Bronchial epithelial cell (primary cell): ENCODE measurements at regions not wholly inside any gene's neighbourhood (a gene's known extent, or its start where the extent isn't known, plus 50 kb on each side); places are given as distances from the start of the nearest gene placed in this dataset.

Experiments used
- DNase-seq: peaks from one replicate; pipeline ENCODE4 v3.0.0-alpha.2; 2010; ENCODE audit warnings: low read depth
- FAIRE-seq: peaks from 2 replicates; lab custom pipeline; 2011; peaks lifted over from hg19 to GRCh38; lab: Jason Lieb, UNC
- H3K27me3 ChIP-seq: 2 replicates; pipeline ENCODE4 v1.5.1; 2011; ENCODE audit warnings: low read length; ENCODE audit not compliant: control insufficient read depth, insufficient read depth
- H3K36me3 ChIP-seq: 2 replicates; pipeline ENCODE4 v1.5.1; 2011; ENCODE audit warnings: low read length; ENCODE audit not compliant: control insufficient read depth, insufficient read depth
- H3K4me3 ChIP-seq: 2 replicates; pipeline ENCODE4 v1.5.1; 2011; ENCODE audit warnings: mild to moderate bottlenecking, low read depth, low read length, control low read depth
- TF ChIP-seq, protein P1 (sequence below): IDR thresholded peaks from 2 replicates; pipeline ENCODE4 v1.5.1; 2011; ENCODE audit warnings: mild to moderate bottlenecking, moderate library complexity, low read length, control low read depth, inconsistent platforms; ENCODE audit not compliant: insufficient read depth, severe bottlenecking

DNA sequence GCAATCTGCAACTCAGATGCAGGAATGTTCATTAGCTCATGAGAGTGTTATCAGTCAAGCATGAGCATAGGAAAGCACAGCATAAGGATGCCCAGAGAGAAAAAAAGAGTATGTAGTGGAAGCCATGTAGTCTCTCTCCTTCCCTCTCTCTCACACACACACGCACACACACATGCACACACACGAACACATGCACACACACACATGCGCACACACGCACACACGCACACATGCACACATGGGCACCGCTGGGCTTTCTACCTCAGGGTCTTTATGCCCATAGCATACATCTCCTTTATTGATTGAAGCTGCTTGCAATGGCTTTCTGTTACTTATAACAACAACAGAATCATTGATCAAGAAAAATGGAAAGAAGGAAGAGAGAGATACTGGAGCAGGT lies 240.9 kb downstream of the ETNK1 start:
- TF ChIP-seq, protein P1, sequence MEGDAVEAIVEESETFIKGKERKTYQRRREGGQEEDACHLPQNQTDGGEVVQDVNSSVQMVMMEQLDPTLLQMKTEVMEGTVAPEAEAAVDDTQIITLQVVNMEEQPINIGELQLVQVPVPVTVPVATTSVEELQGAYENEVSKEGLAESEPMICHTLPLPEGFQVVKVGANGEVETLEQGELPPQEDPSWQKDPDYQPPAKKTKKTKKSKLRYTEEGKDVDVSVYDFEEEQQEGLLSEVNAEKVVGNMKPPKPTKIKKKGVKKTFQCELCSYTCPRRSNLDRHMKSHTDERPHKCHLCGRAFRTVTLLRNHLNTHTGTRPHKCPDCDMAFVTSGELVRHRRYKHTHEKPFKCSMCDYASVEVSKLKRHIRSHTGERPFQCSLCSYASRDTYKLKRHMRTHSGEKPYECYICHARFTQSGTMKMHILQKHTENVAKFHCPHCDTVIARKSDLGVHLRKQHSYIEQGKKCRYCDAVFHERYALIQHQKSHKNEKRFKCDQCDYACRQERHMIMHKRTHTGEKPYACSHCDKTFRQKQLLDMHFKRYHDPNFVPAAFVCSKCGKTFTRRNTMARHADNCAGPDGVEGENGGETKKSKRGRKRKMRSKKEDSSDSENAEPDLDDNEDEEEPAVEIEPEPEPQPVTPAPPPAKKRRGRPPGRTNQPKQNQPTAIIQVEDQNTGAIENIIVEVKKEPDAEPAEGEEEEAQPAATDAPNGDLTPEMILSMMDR, result no peak
- H3K4me3 ChIP-seq, result no peak overlapping the region
- H3K36me3 ChIP-seq, result no peaks in the 10 kb centered on the region
- DNase-seq (no peak), FAIRE-seq (no peak)
- no peaks in the 10 kb centered on the region for H3K27me3 ChIP-seq

GRCh38 chr12:22866406-22866805 lies 241.4 kb downstream of the ETNK1 start:
- DNase-seq (no peak), FAIRE-seq (no peak)
- TF ChIP-seq, protein P1, result no peak
- Histone ChIP-seq H3K36me3 (no peaks in the 10 kb centered on the region), H3K4me3 (no peak overlapping the region), H3K27me3 (no peaks in the 10 kb centered on the region)

GRCh38 chr12:22874151-22874550 lies 249.2 kb downstream of the ETNK1 start:
- H3K36me3 ChIP-seq, result no peaks in the 10 kb centered on the region
- H3K4me3 ChIP-seq, result no peak overlapping the region
- TF ChIP-seq, protein P1, result no peak
- DNase-seq (peak; percentile 30), FAIRE-seq (no peak)
- no peaks in the 10 kb centered on the region for H3K27me3 ChIP-seq

DNA sequence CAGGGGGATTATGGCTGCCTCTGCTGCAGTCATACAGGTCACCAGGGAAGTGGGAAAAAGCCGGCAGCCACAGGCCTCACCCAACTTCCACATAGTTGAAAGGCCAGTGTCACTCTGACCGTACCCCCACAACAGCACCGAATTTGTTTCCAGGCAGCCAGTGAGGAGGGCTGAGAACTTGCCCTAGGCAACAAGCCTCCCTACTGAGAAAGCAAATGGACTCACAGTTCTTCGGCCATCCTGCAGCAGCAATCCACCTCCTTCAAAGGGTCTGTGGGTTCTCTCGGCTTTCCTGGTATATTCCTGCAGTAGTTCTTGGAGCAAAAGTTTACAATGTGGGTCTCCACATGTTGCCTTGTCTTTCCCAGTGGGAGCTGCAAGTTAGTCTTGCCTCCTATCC lies 251.3 kb downstream of the ETNK1 start:
- Histone ChIP-seq H3K36me3 (no peaks in the 10 kb centered on the region), H3K4me3 (no peak overlapping the region), H3K27me3 (no peaks in the 10 kb centered on the region)
- DNase-seq (no peak), FAIRE-seq (no peak)
- TF ChIP-seq, protein P1, result no peak

DNA sequence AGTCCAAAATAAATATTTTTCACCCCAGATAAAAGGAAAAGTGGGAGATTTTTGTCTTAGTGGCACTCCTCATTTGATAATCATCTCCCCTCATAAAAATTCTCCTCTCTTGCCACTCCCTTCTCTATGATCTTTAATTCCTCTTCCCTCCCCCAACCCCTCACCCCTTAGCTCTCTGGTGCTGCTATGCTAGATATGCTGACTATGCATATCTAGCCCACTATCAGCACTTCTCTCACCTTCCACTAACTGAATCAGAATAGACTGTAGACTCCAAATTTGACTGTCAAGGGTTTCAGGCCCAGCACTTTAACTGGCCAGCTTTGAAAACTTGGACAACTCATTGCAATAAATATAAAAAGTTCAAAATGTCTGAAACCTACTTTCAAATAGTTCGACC lies 254.2 kb downstream of the ETNK1 start:
- Histone ChIP-seq H3K27me3 (no peaks in the 10 kb centered on the region), H3K4me3 (no peak overlapping the region), H3K36me3 (no peaks in the 10 kb centered on the region)
- TF ChIP-seq, protein P1, result no peak
- DNase-seq, result no peak
- FAIRE-seq, result no peak

DNA sequence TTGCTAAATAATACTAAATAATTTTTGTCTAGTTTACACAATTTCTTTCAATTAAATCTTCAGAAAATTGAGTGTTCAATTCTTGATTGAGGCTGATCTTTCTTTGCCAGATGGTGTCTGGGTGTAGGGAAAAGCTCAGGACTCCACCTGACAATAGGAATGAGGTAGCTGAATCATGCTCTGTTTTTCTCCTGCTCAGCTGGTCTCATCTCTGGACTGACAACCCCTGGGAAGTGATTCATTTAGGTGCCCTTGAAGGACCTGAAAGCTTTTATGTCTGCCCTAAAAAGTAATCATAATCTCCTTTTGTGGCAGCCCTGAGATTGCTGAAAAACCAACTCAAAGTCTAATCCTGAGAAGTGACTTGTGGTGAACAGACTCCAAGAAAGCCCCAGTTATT lies 255.4 kb downstream of the ETNK1 start:
- H3K27me3 ChIP-seq, result no peaks in the 10 kb centered on the region
- TF ChIP-seq, protein P1, result no peak
- no peak overlapping the region for H3K4me3 ChIP-seq
- FAIRE-seq, result no peak
- peak; percentile 46 for DNase-seq
- H3K36me3 ChIP-seq, result no peaks in the 10 kb centered on the region
